NCI-H1930 (cell line): ENCODE measurements at regions not wholly inside any gene's neighbourhood (a gene's known extent, or its start where the extent isn't known, plus 50 kb on each side); places are given as distances from the start of the nearest gene placed in this dataset.
"Not testable (repeated sequence)": the region's sequence is repeated elsewhere in the genome, so short reads cannot be mapped to it uniquely, and the experiment has no call there.

Experiments used
- DNase-seq, 2 experiments: peaks; one replicate each; lab custom pipeline; 2025; lab: John Stamatoyannopoulos, UW

- DNase-seq, result not testable (repeated sequence)
These were observed 78.0 kb downstream of the NPIPB11 start for GRCh38 chr16:29328528-29328927.

- DNase-seq, result not testable (repeated sequence)
These were observed 78.7 kb downstream of the NPIPB11 start for GRCh38 chr16:29327631-29328408.

GRCh38 chr16:29326164-29327125 is 80.1 kb downstream of the NPIPB11 start:
- not testable (repeated sequence) for DNase-seq

GRCh38 chr16:29323725-29324124 is 82.8 kb downstream of the NPIPB11 start:
- not testable (repeated sequence) for DNase-seq

- DNase-seq, result no peak
These were observed 84.9 kb downstream of the NPIPB11 start for GRCh38 chr16:29321585-29321984.

- DNase-seq, result no peak
These were observed 85.5 kb downstream of the NPIPB11 start for GRCh38 chr16:29321000-29321393.

- no peak for DNase-seq
These were observed 86.1 kb downstream of the NPIPB11 start for GRCh38 chr16:29320274-29320999.

GRCh38 chr16:29319726-29320125 is 86.8 kb downstream of the NPIPB11 start:
- no peak for DNase-seq

GRCh38 chr16:29318561-29318968 is 87.9 kb downstream of the NPIPB11 start:
- not testable (repeated sequence) for DNase-seq

- no peak for DNase-seq
These were observed 88.5 kb downstream of the NPIPB11 start for GRCh38 chr16:29318037-29318436.

- DNase-seq, result no peak
These were observed 89.2 kb downstream of the NPIPB11 start for GRCh38 chr16:29317269-29317668.

GRCh38 chr16:29316761-29317183 is 89.7 kb downstream of the NPIPB11 start:
- no peak for DNase-seq

GRCh38 chr16:29315916-29316517 is 90.5 kb downstream of the NPIPB11 start:
- DNase-seq, result no peak

GRCh38 chr16:29315046-29315445 is 91.5 kb downstream of the NPIPB11 start:
- no peak for DNase-seq

- DNase-seq, result no peak
These were observed 92.1 kb downstream of the NPIPB11 start for GRCh38 chr16:29314292-29314934.

GRCh38 chr16:29313559-29314048 is 92.9 kb downstream of the NPIPB11 start:
- no peak for DNase-seq

- no peak for DNase-seq
These were observed 93.5 kb downstream of the NPIPB11 start for GRCh38 chr16:29312835-29313558.

- not testable (repeated sequence) for DNase-seq
These were observed 94.2 kb downstream of the NPIPB11 start for GRCh38 chr16:29312345-29312675.

GRCh38 chr16:29311461-29312344 is 94.8 kb downstream of the NPIPB11 start:
- DNase-seq, result no peak
